GM21786 (cell line): ENCODE measurements at regions not wholly inside any gene's neighbourhood (a gene's known extent, or its start where the extent isn't known, plus 50 kb on each side); places are given as distances from the start of the nearest gene placed in this dataset.
"Not testable (repeated sequence)": the region's sequence is repeated elsewhere in the genome, so short reads cannot be mapped to it uniquely, and the experiment has no call there.

Source experiments
- ATAC-seq: cut with Tn5 transposase; IDR thresholded peaks from one replicate; pipeline ENCODE4 v1.9.1; 2021; ENCODE audit not compliant: unreplicated experiment

- ATAC-seq: no peak
Observed at GRCh38 chr4:27917381-27917780, 1056.7 kb downstream of the STIM2 start.

GRCh38 chr4:27921231-27921630 lies 1060.6 kb downstream of the STIM2 start:
- ATAC-seq: no peak

GRCh38 chr4:27928761-27929540 lies 1068.3 kb downstream of the STIM2 start:
- no peak for ATAC-seq

- ATAC-seq: no peak
Observed at GRCh38 chr4:27930291-27930690, 1069.7 kb downstream of the STIM2 start.

GRCh38 chr4:27930976-27931375 lies 1070.3 kb downstream of the STIM2 start:
- ATAC-seq: no peak

- ATAC-seq: no peak
Observed at GRCh38 chr4:27931584-27931983, 1070.9 kb downstream of the STIM2 start.

- no peak for ATAC-seq
Observed at GRCh38 chr4:27934871-27935270, 1074.2 kb downstream of the STIM2 start.

- ATAC-seq: no peak
Observed at GRCh38 chr4:27946799-27947198, 1086.2 kb downstream of the STIM2 start.

- ATAC-seq: no peak
Observed at GRCh38 chr4:27947302-27947701, 1086.7 kb downstream of the STIM2 start.

- ATAC-seq: no peak
Observed at GRCh38 chr4:27964095-27964494, 1103.5 kb downstream of the STIM2 start.

GRCh38 chr4:27966664-27967063 lies 1106.0 kb downstream of the STIM2 start:
- no peak for ATAC-seq

- no peak for ATAC-seq
Observed at GRCh38 chr4:27973056-27973455, 1112.4 kb downstream of the STIM2 start.

GRCh38 chr4:27973700-27974099 lies 1113.1 kb downstream of the STIM2 start:
- ATAC-seq: no peak

- ATAC-seq: no peak
Observed at GRCh38 chr4:27974339-27974738, 1113.7 kb downstream of the STIM2 start.

GRCh38 chr4:27974881-27975280 lies 1114.2 kb downstream of the STIM2 start:
- ATAC-seq: not testable (repeated sequence)

- ATAC-seq: not testable (repeated sequence)
Observed at GRCh38 chr4:27978427-27979109, 1117.9 kb downstream of the STIM2 start.

GRCh38 chr4:27985522-27985921 lies 1124.9 kb downstream of the STIM2 start:
- no peak for ATAC-seq

- no peak for ATAC-seq
Observed at GRCh38 chr4:27986476-27986875, 1125.8 kb downstream of the STIM2 start.

- ATAC-seq: no peak
Observed at GRCh38 chr4:28001698-28002097, 1141.1 kb downstream of the STIM2 start.

- no peak for ATAC-seq
Observed at GRCh38 chr4:28004520-28004919, 1143.9 kb downstream of the STIM2 start.

GRCh38 chr4:28006021-28006420 lies 1145.4 kb downstream of the STIM2 start:
- no peak for ATAC-seq

- no peak for ATAC-seq
Observed at GRCh38 chr4:28007693-28008092, 1147.1 kb downstream of the STIM2 start.
